Calu3 (cell line): ENCODE measurements at regions not wholly inside any gene's neighbourhood (a gene's known extent, or its start where the extent isn't known, plus 50 kb on each side); places are given as distances from the start of the nearest gene placed in this dataset.

Experiments used
- BruUV-seq: library from RNA; stranded (reverse); fragments of 400-500 nt; replicated peaks from 2 replicates; lab custom pipeline; 2021; lab: Mats Ljungman, UMichigan
- CTCF ChIA-PET: fragments of 300-600 bp; sonication (Branson Sonifier 250); formaldehyde crosslinking; loops from one replicate; lab custom pipeline; 2022; ENCODE audit warnings: antibody characterized with exemption; lab: Charles Lee
- DNase-seq: peaks from one replicate; pipeline ENCODE4 v3.0.0; 2022
- H3K27ac Mint-ChIP-seq: one replicate; pipeline ENCODE4 v1.8.0; 2022; ENCODE audit warnings: mixed read lengths; ENCODE audit not compliant: unreplicated experiment
- H3K27me3 Mint-ChIP-seq: one replicate; pipeline ENCODE4 v1.8.0; 2022; ENCODE audit warnings: mixed read lengths; ENCODE audit not compliant: unreplicated experiment
- H3K36me3 Mint-ChIP-seq: one replicate; pipeline ENCODE4 v1.8.0; 2022; ENCODE audit warnings: mild to moderate bottlenecking, moderate library complexity, mixed read lengths; ENCODE audit not compliant: insufficient read depth, unreplicated experiment
- H3K4me1 Mint-ChIP-seq: one replicate; pipeline ENCODE4 v1.8.0; 2022; ENCODE audit warnings: mild to moderate bottlenecking, low read depth, mixed read lengths; ENCODE audit not compliant: unreplicated experiment
- H3K4me3 Mint-ChIP-seq: one replicate; pipeline ENCODE4 v1.8.0; 2022; ENCODE audit warnings: mild to moderate bottlenecking, low read depth, moderate library complexity, mixed read lengths; ENCODE audit not compliant: unreplicated experiment
- H3K9me3 Mint-ChIP-seq: one replicate; pipeline ENCODE4 v1.8.0; 2022; ENCODE audit warnings: low read depth, mixed read lengths; ENCODE audit not compliant: unreplicated experiment
- CTCF ChIP-seq: fragments of 200-600 bp; IDR thresholded peaks from one replicate; pipeline ENCODE4 v1.8.0; 2022; ENCODE audit warnings: antibody characterized with exemption; ENCODE audit not compliant: unreplicated experiment
- intact Hi-C: fragments of 100-400 bp; cut with micrococcal nuclease; formaldehyde crosslinking; loops from one replicate; pipeline ENCODE4 v1.10.0; 2022; ENCODE audit not compliant: unreplicated experiment

GRCh38 chr9:19651681-19652080 lies 137.2 kb downstream of the SLC24A2 start:
- Mint-ChIP-seq H3K4me1 (no peaks in the 10 kb centered on the region), H3K36me3 (no peaks in the 10 kb centered on the region), H3K27me3 (peaks cover 93% of the 10 kb centered on the region), H3K9me3 (no peaks in the 10 kb centered on the region), H3K4me3 (no peak overlapping the region), H3K27ac (no peak overlapping the region)
- no peak for DNase-seq
- TF ChIP-seq CTCF, result no peak
- intact Hi-C loops, result no loop called here
- CTCF ChIA-PET, result no interaction called here
- BruUV-seq, result no TSS peak

- intact Hi-C loops, result no loop called here
- H3K27ac Mint-ChIP-seq, result no peak overlapping the region
Observed at GRCh38 chr9:19650312-19650711, 138.5 kb downstream of the SLC24A2 start.

GRCh38 chr9:19649336-19650041 lies 139.3 kb downstream of the SLC24A2 start:
- CTCF ChIA-PET, result interaction anchor here (0.7 kb wide), 2 partner anchors 21 to 164 kb away, joined by 4 to 5 read pairs; no protein-coding TSS in a partner anchor
- Mint-ChIP-seq H3K27ac (no peak overlapping the region), H3K9me3 (no peaks in the 10 kb centered on the region), H3K4me3 (no peak overlapping the region), H3K27me3 (peaks cover 85% of the 10 kb centered on the region), H3K4me1 (no peaks in the 10 kb centered on the region), H3K36me3 (no peaks in the 10 kb centered on the region)
- BruUV-seq, result no TSS peak
- no peak for DNase-seq
- intact Hi-C loops, result no loop called here
- no peak for TF ChIP-seq CTCF

More at GRCh38 chr9:19650312-19650711, 138.5 kb downstream of the SLC24A2 start:
- DNase-seq, result no peak
- Mint-ChIP-seq H3K4me3 (no peak overlapping the region), H3K9me3 (no peaks in the 10 kb centered on the region), H3K36me3 (no peaks in the 10 kb centered on the region), H3K27me3 (peaks cover 93% of the 10 kb centered on the region), H3K4me1 (no peaks in the 10 kb centered on the region)
- CTCF ChIA-PET, result no interaction called here
- no TSS peak for BruUV-seq
- TF ChIP-seq CTCF, result no peak

GRCh38 chr9:19648672-19649071 lies 140.2 kb downstream of the SLC24A2 start:
- TF ChIP-seq CTCF, result no peak
- no peaks in the 10 kb centered on the region for H3K36me3 Mint-ChIP-seq
- no TSS peak for BruUV-seq
- H3K9me3 Mint-ChIP-seq, result no peaks in the 10 kb centered on the region
- no peak overlapping the region for H3K27ac Mint-ChIP-seq
- peaks cover 81% of the 10 kb centered on the region for H3K27me3 Mint-ChIP-seq
- CTCF ChIA-PET, result interaction anchor here (0.7 kb wide), 2 partner anchors 20 to 163 kb away, joined by 4 to 5 read pairs; no protein-coding TSS in a partner anchor
- H3K4me3 Mint-ChIP-seq, result no peak overlapping the region
- no peak for DNase-seq
- H3K4me1 Mint-ChIP-seq, result no peaks in the 10 kb centered on the region
- intact Hi-C loops, result no loop called here
